Brain pericyte (primary cell): ENCODE measurements at regions not wholly inside any gene's neighbourhood (a gene's known extent, or its start where the extent isn't known, plus 50 kb on each side); places are given as distances from the start of the nearest gene placed in this dataset.

Source experiments
- DNase-seq: peaks from one replicate; pipeline ENCODE4 v3.0.0-alpha.2; 2012; ENCODE audit warnings: low read depth, low spot score

- DNase-seq: no peak
Measured at GRCh38 chr1:63038586-63038985, 254.7 kb downstream of the ATG4C start.

- DNase-seq: no peak
Measured at GRCh38 chr1:63041660-63042059, 257.7 kb downstream of the ATG4C start.

- DNase-seq: no peak
Measured at GRCh38 chr1:63042278-63042677, 258.3 kb downstream of the ATG4C start.

GRCh38 chr1:63046539-63046938 lies 262.6 kb downstream of the ATG4C start:
- no peak for DNase-seq

GRCh38 chr1:63049135-63049534 lies 265.2 kb downstream of the ATG4C start:
- no peak for DNase-seq

GRCh38 chr1:63051356-63051755 lies 267.4 kb downstream of the ATG4C start:
- DNase-seq: no peak

- no peak for DNase-seq
Measured at GRCh38 chr1:63051886-63052285, 268.0 kb downstream of the ATG4C start.

- no peak for DNase-seq
Measured at GRCh38 chr1:63054184-63054583, 268.2 kb upstream of the FOXD3 start.

GRCh38 chr1:63063367-63063766 lies 259.0 kb upstream of the FOXD3 start:
- no peak for DNase-seq

- no peak for DNase-seq
Measured at GRCh38 chr1:63064135-63064534, 258.2 kb upstream of the FOXD3 start.

GRCh38 chr1:63068626-63069025 lies 253.7 kb upstream of the FOXD3 start:
- no peak for DNase-seq

- no peak for DNase-seq
Measured at GRCh38 chr1:63069214-63069613, 253.2 kb upstream of the FOXD3 start.

- DNase-seq: no peak
Measured at GRCh38 chr1:63073309-63074306, 248.8 kb upstream of the FOXD3 start.

- DNase-seq: no peak
Measured at GRCh38 chr1:63074321-63074720, 248.0 kb upstream of the FOXD3 start.

GRCh38 chr1:63082766-63083165 lies 239.6 kb upstream of the FOXD3 start:
- no peak for DNase-seq

GRCh38 chr1:63087966-63088365 lies 234.4 kb upstream of the FOXD3 start:
- DNase-seq: no peak

GRCh38 chr1:63099188-63099587 lies 223.2 kb upstream of the FOXD3 start:
- DNase-seq: no peak

GRCh38 chr1:63101336-63101735 lies 221.0 kb upstream of the FOXD3 start:
- DNase-seq: no peak

GRCh38 chr1:63103682-63104081 lies 218.7 kb upstream of the FOXD3 start:
- no peak for DNase-seq

GRCh38 chr1:63107066-63107465 lies 215.3 kb upstream of the FOXD3 start:
- no peak for DNase-seq

GRCh38 chr1:63108206-63108605 lies 214.2 kb upstream of the FOXD3 start:
- DNase-seq: no peak

- no peak for DNase-seq
Measured at GRCh38 chr1:63112155-63112900, 210.0 kb upstream of the FOXD3 start.

GRCh38 chr1:63115527-63115926 lies 206.8 kb upstream of the FOXD3 start:
- no peak for DNase-seq
